Vagina (tissue), 2 donors: ENCODE measurements at regions not wholly inside any gene's neighbourhood (a gene's known extent, or its start where the extent isn't known, plus 50 kb on each side); places are given as distances from the start of the nearest gene placed in this dataset.

Experiments used
- DNase-seq, 2 donors: peaks; one replicate each; pipeline ENCODE4 v3.0.0-alpha.2; 2017; ENCODE audit errors: extremely low spot score in 2 of 2
- H3K27ac ChIP-seq: fragments of 200-600 bp; sonication (generic); one replicate; pipeline ENCODE4 v1.5.1; 2019
- H3K27me3 ChIP-seq: fragments of 200-600 bp; sonication (generic); one replicate; pipeline ENCODE4 v1.5.1; 2019
- H3K36me3 ChIP-seq, 2 donors: fragments of 200-600 bp; sonication (generic); one replicate each; pipeline ENCODE4 v1.5.1; 2017 to 2019
- H3K4me1 ChIP-seq: fragments of 200-600 bp; sonication (generic); one replicate; pipeline ENCODE4 v1.5.1; 2019
- H3K4me3 ChIP-seq, 2 donors: fragments of 200-600 bp; sonication (generic); 1 replicate in 1 of 2; 2 replicates in 1 of 2; pipeline ENCODE4 v1.5.1; 2016 to 2019
- H3K9me3 ChIP-seq: fragments of 200-600 bp; sonication (generic); one replicate; pipeline ENCODE4 v1.5.1; 2019
- POLR2A ChIP-seq, 2 donors: fragments of 450-650 bp; IDR thresholded peaks; one replicate each; pipeline ENCODE4 v1.6.1; 2017; ENCODE audit warnings: antibody characterized with exemption in 2 of 2, mild to moderate bottlenecking in 2 of 2, moderate library complexity in 2 of 2
- POLR2AphosphoS5 ChIP-seq, 2 donors: sonication (generic); formaldehyde crosslinking; IDR thresholded peaks; one replicate each; pipeline ENCODE4 v1.9.0; 2017; ENCODE audit warnings: antibody characterized with exemption in 2 of 2, mild to moderate bottlenecking in 2 of 2, low read depth in 1 of 2; ENCODE audit not compliant: insufficient read depth in 1 of 2
- intact Hi-C: fragments of 100-400 bp; cut with DNase I; formaldehyde crosslinking; loops from one replicate; pipeline ENCODE4 v1.15.1; 2023
- TF ChIP-seq, protein P1 (sequence below), 3 experiments: fragments of 450-650 bp in 2 of 3; fragments of 200-600 bp in 1 of 3; sonication (generic) in 1 of 3; IDR thresholded peaks; one replicate each; pipeline ENCODE4 v1.5.1; 2017 to 2019; ENCODE audit warnings: antibody characterized with exemption in 3 of 3, mild to moderate bottlenecking in 2 of 3, moderate library complexity in 2 of 3

DNA sequence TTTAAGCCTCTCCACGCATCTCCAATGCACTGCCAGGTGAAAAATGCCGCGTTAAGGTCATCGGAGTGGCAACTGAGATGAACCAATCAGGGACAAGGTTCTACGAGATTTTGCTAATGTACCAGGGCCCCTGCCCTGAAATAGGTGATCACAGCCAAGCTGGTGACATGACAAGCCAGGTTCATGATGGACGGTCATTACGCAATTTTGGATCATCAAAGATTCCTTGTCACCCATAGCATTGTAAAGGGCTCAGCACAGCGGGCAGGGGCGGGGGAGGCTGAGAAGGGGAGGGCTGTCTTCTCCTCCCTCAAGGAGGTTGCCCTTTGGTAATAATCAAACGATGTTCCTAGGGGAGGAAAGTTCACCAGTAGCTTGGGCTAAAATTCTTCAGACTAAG, 475.5 kb downstream of the NPHP4 start:
- Histone ChIP-seq H3K36me3 (no peaks in the 10 kb centered on the region), H3K9me3 (no peaks in the 10 kb centered on the region), H3K27ac (no peak overlapping the region), H3K4me1 (no peaks in the 10 kb centered on the region), H3K4me3 (no peak overlapping the region), H3K27me3 (no peaks in the 10 kb centered on the region)
- intact Hi-C loops = loop anchor here (10.0 kb wide), 1 partner anchor 228 kb away; no protein-coding TSS in a partner anchor
- no peak for DNase-seq
- TF ChIP-seq, protein P1, sequence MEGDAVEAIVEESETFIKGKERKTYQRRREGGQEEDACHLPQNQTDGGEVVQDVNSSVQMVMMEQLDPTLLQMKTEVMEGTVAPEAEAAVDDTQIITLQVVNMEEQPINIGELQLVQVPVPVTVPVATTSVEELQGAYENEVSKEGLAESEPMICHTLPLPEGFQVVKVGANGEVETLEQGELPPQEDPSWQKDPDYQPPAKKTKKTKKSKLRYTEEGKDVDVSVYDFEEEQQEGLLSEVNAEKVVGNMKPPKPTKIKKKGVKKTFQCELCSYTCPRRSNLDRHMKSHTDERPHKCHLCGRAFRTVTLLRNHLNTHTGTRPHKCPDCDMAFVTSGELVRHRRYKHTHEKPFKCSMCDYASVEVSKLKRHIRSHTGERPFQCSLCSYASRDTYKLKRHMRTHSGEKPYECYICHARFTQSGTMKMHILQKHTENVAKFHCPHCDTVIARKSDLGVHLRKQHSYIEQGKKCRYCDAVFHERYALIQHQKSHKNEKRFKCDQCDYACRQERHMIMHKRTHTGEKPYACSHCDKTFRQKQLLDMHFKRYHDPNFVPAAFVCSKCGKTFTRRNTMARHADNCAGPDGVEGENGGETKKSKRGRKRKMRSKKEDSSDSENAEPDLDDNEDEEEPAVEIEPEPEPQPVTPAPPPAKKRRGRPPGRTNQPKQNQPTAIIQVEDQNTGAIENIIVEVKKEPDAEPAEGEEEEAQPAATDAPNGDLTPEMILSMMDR (IDR thresholded peaks at IDR 0.05) = no peak
- TF ChIP-seq POLR2A (IDR thresholded peaks at IDR 0.05) (no peak), POLR2AphosphoS5 (IDR thresholded peaks at IDR 0.05; ENCODE audit: insufficient read depth in 1 of 2, low read depth in 1 of 2) (no peak)

- Histone ChIP-seq H3K27me3 (no peaks in the 10 kb centered on the region), H3K36me3 (no peaks in the 10 kb centered on the region), H3K4me1 (no peaks in the 10 kb centered on the region), H3K4me3 (no peak overlapping the region), H3K27ac (no peak overlapping the region), H3K9me3 (no peaks in the 10 kb centered on the region)
- intact Hi-C loops = loop anchor here (10.0 kb wide), 1 partner anchor 229 kb away; no protein-coding TSS in a partner anchor
- no peak for TF ChIP-seq POLR2AphosphoS5 (IDR thresholded peaks at IDR 0.05; ENCODE audit: insufficient read depth in 1 of 2, low read depth in 1 of 2)
- no peak for DNase-seq
These were observed 476.7 kb downstream of the NPHP4 start for GRCh38 chr1:5515501-5515900.

DNA sequence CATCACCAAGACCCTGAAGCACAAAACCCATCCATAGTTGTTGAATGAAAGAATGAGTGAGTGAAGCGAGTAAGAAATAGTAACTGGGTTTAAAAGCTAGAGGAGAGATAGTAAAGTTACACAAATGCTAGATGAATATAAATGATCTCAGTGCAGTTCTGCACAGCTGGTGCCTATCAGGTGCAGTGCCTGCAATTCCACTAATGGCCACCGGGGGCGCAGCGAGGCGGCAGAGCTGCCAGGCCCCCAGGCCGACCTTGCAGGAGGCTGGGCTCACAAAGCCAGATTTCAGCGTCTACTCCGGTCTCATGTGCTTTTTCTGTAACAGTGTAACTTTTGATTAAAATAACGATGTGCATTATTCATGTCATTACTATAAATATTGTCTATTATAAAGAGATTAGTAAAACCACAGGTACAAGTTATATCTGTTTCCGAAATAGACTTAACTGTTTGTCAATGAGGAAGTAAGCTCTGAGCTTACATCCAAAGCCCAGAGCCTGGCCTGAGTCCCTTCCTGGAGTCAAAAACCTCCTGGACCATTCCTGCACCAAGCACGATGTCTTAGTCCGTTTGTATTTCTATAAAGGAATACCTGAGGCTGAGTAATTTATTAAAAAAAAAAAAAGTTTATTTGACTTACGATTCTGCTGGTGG, 477.6 kb downstream of the NPHP4 start:
- TF ChIP-seq, protein P1 (IDR thresholded peaks at IDR 0.05) = peak; percentile 88 to 97 (median 92)
- TF ChIP-seq POLR2A (IDR thresholded peaks at IDR 0.05) (no peak), POLR2AphosphoS5 (IDR thresholded peaks at IDR 0.05; ENCODE audit: insufficient read depth in 1 of 2, low read depth in 1 of 2) (no peak)
- Histone ChIP-seq H3K36me3 (no peaks in the 10 kb centered on the region), H3K4me3 (no peak overlapping the region), H3K27me3 (no peaks in the 10 kb centered on the region), H3K27ac (no peak overlapping the region), H3K9me3 (no peaks in the 10 kb centered on the region), H3K4me1 (peaks cover 5% of the 10 kb centered on the region)
- no peak for DNase-seq
- intact Hi-C loops = loop anchor here (10.0 kb wide), 1 partner anchor 230 kb away; no protein-coding TSS in a partner anchor

GRCh38 chr1:5513846-5514526, 478.2 kb downstream of the NPHP4 start:
- Histone ChIP-seq H3K27ac (no peak overlapping the region), H3K9me3 (no peaks in the 10 kb centered on the region), H3K4me1 (peaks cover 6% of the 10 kb centered on the region), H3K27me3 (no peaks in the 10 kb centered on the region), H3K36me3 (no peaks in the 10 kb centered on the region), H3K4me3 (no peak overlapping the region)
- no peak for TF ChIP-seq POLR2AphosphoS5 (IDR thresholded peaks at IDR 0.05; ENCODE audit: insufficient read depth in 1 of 2, low read depth in 1 of 2)
- TF ChIP-seq, protein P1 (IDR thresholded peaks at IDR 0.05) = no peak
- no peak for TF ChIP-seq POLR2A (IDR thresholded peaks at IDR 0.05)
- DNase-seq = no peak
- intact Hi-C loops = loop anchor here (10.0 kb wide), 1 partner anchor 231 kb away; no protein-coding TSS in a partner anchor

GRCh38 chr1:5513179-5513578, 479.0 kb downstream of the NPHP4 start:
- no peaks in the 10 kb centered on the region for H3K36me3 ChIP-seq
- no peaks in the 10 kb centered on the region for H3K27me3 ChIP-seq
- H3K9me3 ChIP-seq = no peaks in the 10 kb centered on the region
- intact Hi-C loops = loop anchor here (10.0 kb wide), 1 partner anchor 232 kb away; no protein-coding TSS in a partner anchor
- no peak overlapping the region for H3K4me3 ChIP-seq
- DNase-seq = no peak
- TF ChIP-seq, protein P1 (IDR thresholded peaks at IDR 0.05) = no peak
- no peak for TF ChIP-seq POLR2AphosphoS5 (IDR thresholded peaks at IDR 0.05; ENCODE audit: insufficient read depth in 1 of 2, low read depth in 1 of 2)
- no peak for TF ChIP-seq POLR2A (IDR thresholded peaks at IDR 0.05)
- peaks cover 6% of the 10 kb centered on the region for H3K4me1 ChIP-seq
- H3K27ac ChIP-seq = no peak overlapping the region
